Breast epithelium (tissue), 3 donors: ENCODE measurements at regions not wholly inside any gene's neighbourhood (a gene's known extent, or its start where the extent isn't known, plus 50 kb on each side); places are given as distances from the start of the nearest gene placed in this dataset.

Source experiments
- CTCF ChIP-seq, 3 donors: fragments of 450-650 bp; IDR thresholded peaks; one replicate each; pipeline ENCODE4 v1.5.1; 2016 to 2017; ENCODE audit warnings: antibody characterized with exemption in 3 of 3, mild to moderate bottlenecking in 3 of 3, moderate library complexity in 3 of 3
- POLR2AphosphoS5 ChIP-seq, 3 donors: sonication (generic); formaldehyde crosslinking; IDR thresholded peaks; one replicate each; pipeline ENCODE4 v1.6.1; 2017; ENCODE audit warnings: antibody characterized with exemption in 3 of 3

- TF ChIP-seq POLR2AphosphoS5 (IDR thresholded peaks at IDR 0.05), result no peak
- TF ChIP-seq CTCF (IDR thresholded peaks at IDR 0.05), result no peak
These were observed 101.5 kb upstream of the RUNX3 start for GRCh38 chr1:25031601-25031965.
